AG20443 (cell line): ENCODE measurements at regions not wholly inside any gene's neighbourhood (a gene's known extent, or its start where the extent isn't known, plus 50 kb on each side); places are given as distances from the start of the nearest gene placed in this dataset.
"Not testable (repeated sequence)": the region's sequence is repeated elsewhere in the genome, so short reads cannot be mapped to it uniquely, and the experiment has no call there.

Experiments
- DNase-seq: peaks from one replicate; pipeline ENCODE4 v3.0.0; 2012; ENCODE audit warnings: low spot score, mixed read lengths

- DNase-seq: no peak
These were observed 53.8 kb upstream of the ADAMTS18 start for GRCh38 chr16:77488652-77489051.

- no peak for DNase-seq
These were observed 56.3 kb upstream of the ADAMTS18 start for GRCh38 chr16:77491091-77491490.

GRCh38 chr16:77496934-77497333 lies 62.1 kb upstream of the ADAMTS18 start:
- no peak for DNase-seq

GRCh38 chr16:77499373-77500285 lies 64.8 kb upstream of the ADAMTS18 start:
- peak; percentile 83 for DNase-seq

GRCh38 chr16:77500286-77500598 lies 65.4 kb upstream of the ADAMTS18 start:
- no peak for DNase-seq

GRCh38 chr16:77500934-77501664 lies 66.3 kb upstream of the ADAMTS18 start:
- no peak for DNase-seq

GRCh38 chr16:77502448-77502847 lies 67.6 kb upstream of the ADAMTS18 start:
- DNase-seq: no peak

- DNase-seq: not testable (repeated sequence)
These were observed 71.7 kb upstream of the ADAMTS18 start for GRCh38 chr16:77506492-77506891.

- no peak for DNase-seq
These were observed 74.2 kb upstream of the ADAMTS18 start for GRCh38 chr16:77509051-77509450.

- no peak for DNase-seq
These were observed 75.0 kb upstream of the ADAMTS18 start for GRCh38 chr16:77509796-77510195.

GRCh38 chr16:77511053-77511452 lies 76.2 kb upstream of the ADAMTS18 start:
- no peak for DNase-seq

- DNase-seq: no peak
These were observed 79.8 kb upstream of the ADAMTS18 start for GRCh38 chr16:77514500-77515220.

GRCh38 chr16:77525226-77525625 lies 90.4 kb upstream of the ADAMTS18 start:
- DNase-seq: not testable (repeated sequence)

- DNase-seq: peak; percentile 72
These were observed 96.9 kb upstream of the ADAMTS18 start for GRCh38 chr16:77531752-77532151.

GRCh38 chr16:77536809-77537208 lies 102.0 kb upstream of the ADAMTS18 start:
- no peak for DNase-seq

GRCh38 chr16:77539421-77540034 lies 104.7 kb upstream of the ADAMTS18 start:
- DNase-seq: no peak

GRCh38 chr16:77540646-77541045 lies 105.8 kb upstream of the ADAMTS18 start:
- DNase-seq: peak; percentile 73

- DNase-seq: no peak
These were observed 106.3 kb upstream of the ADAMTS18 start for GRCh38 chr16:77541165-77541564.

- no peak for DNase-seq
These were observed 113.3 kb upstream of the ADAMTS18 start for GRCh38 chr16:77548151-77548550.

GRCh38 chr16:77548766-77549165 lies 113.9 kb upstream of the ADAMTS18 start:
- DNase-seq: no peak

GRCh38 chr16:77549876-77550275 lies 115.0 kb upstream of the ADAMTS18 start:
- DNase-seq: peak; percentile 23

GRCh38 chr16:77551357-77551756 lies 116.5 kb upstream of the ADAMTS18 start:
- peak; percentile 77 for DNase-seq
